ENCODE measurements at regions not wholly inside any gene's neighbourhood (a gene's known extent, or its start where the extent isn't known, plus 50 kb on each side); places are given as distances from the start of the nearest gene placed in this dataset.
"Not testable (repeated sequence)": the region's sequence is repeated elsewhere in the genome, so short reads cannot be mapped to it uniquely, and the experiment has no call there.

- Histone ChIP-seq H3K9me3 (no peaks in the 10 kb centered on the region), H3K4me1 (no peaks in the 10 kb centered on the region), H3K27me3 (no peaks in the 10 kb centered on the region), H3K4me3 (no peak overlapping the region), H3K36me3 (no peaks in the 10 kb centered on the region), H3K27ac (replicated peaks in 1 of 4) (no peak overlapping the region)
- TF ChIP-seq, protein P1, sequence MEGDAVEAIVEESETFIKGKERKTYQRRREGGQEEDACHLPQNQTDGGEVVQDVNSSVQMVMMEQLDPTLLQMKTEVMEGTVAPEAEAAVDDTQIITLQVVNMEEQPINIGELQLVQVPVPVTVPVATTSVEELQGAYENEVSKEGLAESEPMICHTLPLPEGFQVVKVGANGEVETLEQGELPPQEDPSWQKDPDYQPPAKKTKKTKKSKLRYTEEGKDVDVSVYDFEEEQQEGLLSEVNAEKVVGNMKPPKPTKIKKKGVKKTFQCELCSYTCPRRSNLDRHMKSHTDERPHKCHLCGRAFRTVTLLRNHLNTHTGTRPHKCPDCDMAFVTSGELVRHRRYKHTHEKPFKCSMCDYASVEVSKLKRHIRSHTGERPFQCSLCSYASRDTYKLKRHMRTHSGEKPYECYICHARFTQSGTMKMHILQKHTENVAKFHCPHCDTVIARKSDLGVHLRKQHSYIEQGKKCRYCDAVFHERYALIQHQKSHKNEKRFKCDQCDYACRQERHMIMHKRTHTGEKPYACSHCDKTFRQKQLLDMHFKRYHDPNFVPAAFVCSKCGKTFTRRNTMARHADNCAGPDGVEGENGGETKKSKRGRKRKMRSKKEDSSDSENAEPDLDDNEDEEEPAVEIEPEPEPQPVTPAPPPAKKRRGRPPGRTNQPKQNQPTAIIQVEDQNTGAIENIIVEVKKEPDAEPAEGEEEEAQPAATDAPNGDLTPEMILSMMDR (IDR thresholded peaks at IDR 0.05), result no peak
- TF ChIP-seq EP300 (IDR thresholded peaks at IDR 0.05) (no peak), POLR2A (IDR thresholded peaks at IDR 0.05; ENCODE audit: low read depth) (no peak), POLR2AphosphoS5 (IDR thresholded peaks at IDR 0.05) (no peak)
- WGBS, result 85% methylated on average over 4 of the region's 4 CpGs
- no peak for DNase-seq (ENCODE audit: extremely low spot score)
- intact Hi-C loops (cut with DNase I), result no loop called here
Observed at GRCh38 chr5:23895614-23896013, 388.2 kb downstream of the PRDM9 start.

- Histone ChIP-seq H3K27me3 (no peaks in the 10 kb centered on the region), H3K27ac (replicated peaks in 1 of 4) (no peak overlapping the region), H3K4me1 (no peaks in the 10 kb centered on the region), H3K9me3 (no peaks in the 10 kb centered on the region), H3K36me3 (no peaks in the 10 kb centered on the region), H3K4me3 (no peak overlapping the region)
- intact Hi-C loops (cut with DNase I), result no loop called here
- 83% methylated on average over 3 of the region's 3 CpGs for WGBS
- TF ChIP-seq, protein P1 (IDR thresholded peaks at IDR 0.05), result no peak
- no peak for TF ChIP-seq POLR2A (IDR thresholded peaks at IDR 0.05; ENCODE audit: low read depth)
- TF ChIP-seq POLR2AphosphoS5 (IDR thresholded peaks at IDR 0.05), result no peak
- no peak for TF ChIP-seq EP300 (IDR thresholded peaks at IDR 0.05)
- DNase-seq (ENCODE audit: extremely low spot score), result no peak
Observed at GRCh38 chr5:23930985-23931384, 423.6 kb downstream of the PRDM9 start.

GRCh38 chr5:23951261-23951928 is 444.0 kb downstream of the PRDM9 start:
- H3K36me3 ChIP-seq; intact Hi-C loops (cut with DNase I); DNase-seq (ENCODE audit: extremely low spot score); H3K4me1 ChIP-seq; H3K27me3 ChIP-seq; H3K27ac ChIP-seq (replicated peaks in 1 of 4); H3K9me3 ChIP-seq: not testable (repeated sequence)
- 91% methylated on average over 21 of the region's 47 CpGs for WGBS
- H3K4me3 ChIP-seq, result peak overlapping the region in 3 of 4 donors; percentile 27 to 34 (median 31)

DNA sequence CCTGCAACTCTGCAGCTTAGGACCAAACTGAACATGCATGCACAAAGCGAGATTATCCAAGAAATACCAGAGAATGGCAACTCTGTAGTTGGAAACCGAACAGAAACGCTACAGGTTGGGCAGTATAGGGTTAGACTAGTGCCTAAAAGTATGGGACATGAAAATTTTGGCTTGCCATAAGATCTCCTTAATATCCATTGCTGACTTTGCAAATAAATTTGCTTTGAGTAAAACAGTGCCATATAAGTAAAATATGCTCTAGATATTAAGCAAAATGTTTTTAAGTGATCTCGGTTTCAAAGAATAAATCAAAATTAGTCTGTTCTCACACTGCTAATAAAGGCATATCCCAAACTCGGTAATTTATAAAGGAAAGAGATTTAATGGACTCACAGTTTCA is 456.0 kb downstream of the PRDM9 start:
- no peaks in the 10 kb centered on the region for H3K9me3 ChIP-seq
- no peak overlapping the region for H3K4me3 ChIP-seq
- intact Hi-C loops (cut with DNase I), result no loop called here
- no peak for DNase-seq (ENCODE audit: extremely low spot score)
- no peaks in the 10 kb centered on the region for H3K36me3 ChIP-seq
- no peaks in the 10 kb centered on the region for H3K27me3 ChIP-seq
- TF ChIP-seq, protein P1 (IDR thresholded peaks at IDR 0.05), result no peak
- TF ChIP-seq POLR2AphosphoS5 (IDR thresholded peaks at IDR 0.05) (no peak), POLR2A (IDR thresholded peaks at IDR 0.05; ENCODE audit: low read depth) (no peak), EP300 (IDR thresholded peaks at IDR 0.05) (no peak)
- H3K4me1 ChIP-seq, result no peaks in the 10 kb centered on the region
- WGBS, result 82% methylated on average over 5 of the region's 5 CpGs
- no peak overlapping the region for H3K27ac ChIP-seq (replicated peaks in 1 of 4)

DNA sequence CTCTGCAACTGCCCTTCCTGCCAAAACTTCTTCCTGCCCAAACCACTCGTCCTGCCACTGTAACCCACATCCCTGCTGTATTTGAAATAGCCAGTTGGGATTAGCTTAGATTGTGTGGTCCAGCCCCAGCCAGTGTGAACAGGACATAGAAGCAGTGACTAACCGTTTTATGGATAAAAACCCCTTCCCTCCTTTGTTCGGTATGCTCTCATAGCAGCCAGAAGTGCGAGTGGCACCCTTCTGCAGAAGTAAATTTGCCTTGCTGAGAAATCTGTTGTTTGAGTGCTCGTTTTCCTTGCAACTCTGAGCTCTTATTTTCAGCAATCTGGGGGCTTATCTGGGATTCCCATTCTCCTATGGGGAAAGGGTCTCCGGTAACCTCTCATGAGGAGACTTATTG is 470.0 kb downstream of the PRDM9 start:
- intact Hi-C loops (cut with DNase I), result no loop called here
- H3K27me3 ChIP-seq, result no peaks in the 10 kb centered on the region
- H3K4me1 ChIP-seq, result no peaks in the 10 kb centered on the region
- no peak for DNase-seq (ENCODE audit: extremely low spot score)
- H3K36me3 ChIP-seq, result no peaks in the 10 kb centered on the region
- WGBS, result 61% methylated on average over 4 of the region's 6 CpGs
- H3K4me3 ChIP-seq, result no peak overlapping the region
- no peak overlapping the region for H3K27ac ChIP-seq (replicated peaks in 1 of 4)
- H3K9me3 ChIP-seq, result peaks cover 0 to 18% (median 17%) of the 10 kb centered on the region in 4 donors
- TF ChIP-seq EP300 (IDR thresholded peaks at IDR 0.05) (no peak), POLR2AphosphoS5 (IDR thresholded peaks at IDR 0.05) (no peak), POLR2A (IDR thresholded peaks at IDR 0.05; ENCODE audit: low read depth) (no peak)
- TF ChIP-seq, protein P1 (IDR thresholded peaks at IDR 0.05), result no peak

Measured in esophagus muscularis mucosa (tissue), 4 donors.